Thoracic aorta (tissue), 2 donors: ENCODE measurements at regions not wholly inside any gene's neighbourhood (a gene's known extent, or its start where the extent isn't known, plus 50 kb on each side); places are given as distances from the start of the nearest gene placed in this dataset.

Experiments
- ATAC-seq: fragments of 150-250 bp; one replicate; pipeline ENCODE4 v1.8.0; 2017; ENCODE audit warnings: low read depth; ENCODE audit not compliant: insufficient number of reproducible peaks, low FRiP score
- DNase-seq: peaks from one replicate; pipeline ENCODE4 v3.0.0-alpha.2; 2020; ENCODE audit warnings: low spot score
- H3K27ac ChIP-seq, 2 donors: fragments of 200-600 bp; sonication (generic); 1 replicate in 1 of 2; 2 replicates in 1 of 2; pipeline ENCODE4 v1.5.1; 2016; ENCODE audit warnings: mild to moderate bottlenecking in 2 of 2, moderate library complexity in 2 of 2
- H3K27me3 ChIP-seq: fragments of 200-600 bp; sonication (generic); replicated peaks from 2 replicates; pipeline ENCODE4 v1.6.0; 2016; ENCODE audit warnings: mild to moderate bottlenecking; ENCODE audit not compliant: insufficient read depth
- H3K36me3 ChIP-seq: fragments of 200-600 bp; sonication (generic); one replicate; pipeline ENCODE4 v1.5.1; 2016
- H3K4me1 ChIP-seq, 2 donors: fragments of 200-600 bp; sonication (generic); 1 replicate in 1 of 2; 2 replicates in 1 of 2; pipeline versions ENCODE4 v1.5.1 to v1.6.0; 2016; ENCODE audit warnings: low read depth in 2 of 2, mild to moderate bottlenecking in 1 of 2; ENCODE audit not compliant: control insufficient read depth in 1 of 2
- H3K4me3 ChIP-seq: fragments of 200-600 bp; sonication (generic); 2 replicates; pipeline ENCODE4 v1.5.1; 2016; ENCODE audit warnings: mild to moderate bottlenecking
- H3K9me3 ChIP-seq: fragments of 200-600 bp; sonication (generic); 2 replicates; pipeline ENCODE4 v1.5.1; 2016
- CTCF ChIP-seq: fragments of 200-600 bp; sonication (generic); IDR thresholded peaks from one replicate; pipeline ENCODE4 v1.5.1; 2019; ENCODE audit warnings: antibody characterized with exemption

GRCh38 chr13:29696606-29697005 lies 101.1 kb upstream of the SLC7A1 start:
- Histone ChIP-seq H3K9me3 (no peaks in the 10 kb centered on the region), H3K4me3 (no peak overlapping the region), H3K27ac (no peak overlapping the region), H3K36me3 (no peaks in the 10 kb centered on the region), H3K27me3 (no peaks in the 10 kb centered on the region), H3K4me1 (no peaks in the 10 kb centered on the region)
- ATAC-seq (no peak), DNase-seq (no peak)
- TF ChIP-seq CTCF: no peak

- no peak for TF ChIP-seq CTCF
- Histone ChIP-seq H3K36me3 (no peaks in the 10 kb centered on the region), H3K4me3 (no peak overlapping the region), H3K9me3 (no peaks in the 10 kb centered on the region), H3K27me3 (no peaks in the 10 kb centered on the region), H3K27ac (no peak overlapping the region), H3K4me1 (no peaks in the 10 kb centered on the region)
- ATAC-seq: no peak
- no peak for DNase-seq
Measured at GRCh38 chr13:29693275-29693945, 97.9 kb upstream of the SLC7A1 start.

DNA sequence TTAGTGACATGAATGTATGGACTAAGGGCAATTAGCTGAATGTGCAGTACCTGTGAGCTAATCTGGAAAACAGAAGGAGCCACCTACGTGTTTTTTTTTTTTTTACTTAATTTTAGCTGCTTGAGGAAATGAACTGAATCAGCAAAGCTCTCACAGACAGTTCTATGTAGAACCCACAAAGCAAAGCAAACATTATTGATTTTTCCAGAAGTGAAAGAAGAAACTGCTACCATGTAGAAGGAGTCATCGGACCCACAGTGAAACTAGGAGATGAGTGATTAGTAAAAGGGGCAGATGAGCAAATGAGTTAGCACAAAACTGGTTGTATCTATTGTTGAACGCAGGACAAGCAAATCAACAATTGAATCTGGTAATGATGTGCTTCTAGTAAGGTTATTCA lies 94.1 kb upstream of the SLC7A1 start:
- Histone ChIP-seq H3K27ac (no peak overlapping the region), H3K4me1 (no peaks in the 10 kb centered on the region), H3K27me3 (no peaks in the 10 kb centered on the region), H3K9me3 (no peaks in the 10 kb centered on the region), H3K36me3 (no peaks in the 10 kb centered on the region), H3K4me3 (no peak overlapping the region)
- no peak for ATAC-seq
- DNase-seq: no peak
- no peak for TF ChIP-seq CTCF

DNA sequence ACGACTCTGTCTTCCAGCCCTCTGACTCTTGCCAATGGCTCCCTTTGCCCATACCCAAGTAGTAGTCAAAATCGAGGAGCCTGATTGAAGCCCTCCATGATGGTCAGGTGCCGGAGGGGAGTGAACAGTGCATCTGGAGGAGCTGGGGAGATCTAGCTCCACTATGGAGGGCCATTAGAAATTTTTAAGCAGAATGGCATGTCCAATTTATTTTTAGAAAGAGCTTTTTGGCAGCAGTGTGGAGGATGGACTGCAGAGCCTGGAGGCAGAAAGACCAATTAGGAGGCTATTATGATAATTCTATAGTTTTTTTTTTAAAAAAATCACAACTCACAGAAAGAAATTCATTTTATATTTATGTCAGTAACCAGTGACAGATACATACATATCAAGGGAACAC lies 92.7 kb upstream of the SLC7A1 start:
- no peak for ATAC-seq
- no peaks in the 10 kb centered on the region for H3K9me3 ChIP-seq

GRCh38 chr13:29684441-29684840 lies 89.0 kb upstream of the SLC7A1 start:
- Histone ChIP-seq H3K4me1 (no peaks in the 10 kb centered on the region), H3K9me3 (no peaks in the 10 kb centered on the region), H3K4me3 (no peak overlapping the region), H3K36me3 (no peaks in the 10 kb centered on the region), H3K27ac (no peak overlapping the region), H3K27me3 (no peaks in the 10 kb centered on the region)
- TF ChIP-seq CTCF: no peak
- DNase-seq: no peak
- no peak for ATAC-seq

More for the DNA sequence above, 92.7 kb upstream of the SLC7A1 start:
- TF ChIP-seq CTCF: no peak
- Histone ChIP-seq H3K27ac (no peak overlapping the region), H3K27me3 (no peaks in the 10 kb centered on the region), H3K4me1 (no peaks in the 10 kb centered on the region), H3K36me3 (no peaks in the 10 kb centered on the region), H3K4me3 (no peak overlapping the region)
- DNase-seq: no peak
